PC-3 (cell line): ENCODE measurements at regions not wholly inside any gene's neighbourhood (a gene's known extent, or its start where the extent isn't known, plus 50 kb on each side); places are given as distances from the start of the nearest gene placed in this dataset.

Experiments
- CTCF ChIP-seq: fragments of 300-600 bp; sonication (generic); conservative IDR thresholded peaks from 2 replicates; pipeline ENCODE4 v1.5.1; 2017; ENCODE audit warnings: antibody characterized with exemption, low read depth, mild to moderate bottlenecking, low read length
- EZH2 ChIP-seq: fragments of 300-600 bp; sonication (generic); IDR thresholded peaks from one replicate; pipeline ENCODE4 v1.6.1; 2017; ENCODE audit warnings: antibody characterized with exemption, mild to moderate bottlenecking, low read length; ENCODE audit not compliant: unreplicated experiment

DNA sequence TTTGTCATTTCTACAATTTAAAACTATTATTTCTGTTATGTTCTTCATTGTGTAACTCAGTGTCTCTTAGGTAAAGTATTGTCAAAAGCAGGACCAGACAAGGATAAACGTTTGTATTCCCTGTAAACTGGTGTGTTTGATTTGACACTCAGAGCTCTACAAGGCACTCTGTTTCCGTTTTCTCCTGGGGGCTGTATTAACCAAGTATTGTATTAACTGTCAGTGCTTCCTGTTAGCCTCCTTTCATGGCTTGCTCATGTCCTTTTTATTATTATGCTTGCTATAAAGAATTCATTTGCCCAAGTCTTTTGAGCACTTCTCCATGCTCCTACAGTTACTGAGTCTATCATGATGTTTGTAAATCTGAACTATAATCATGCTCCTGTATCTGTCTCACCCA lies 323.7 kb downstream of the LPIN1 start:
- TF ChIP-seq EZH2, result no peak
- TF ChIP-seq CTCF, result no peak
